HEK293 (cell line): ENCODE measurements at regions not wholly inside any gene's neighbourhood (a gene's known extent, or its start where the extent isn't known, plus 50 kb on each side); places are given as distances from the start of the nearest gene placed in this dataset.

ENCODE experiments used
- ATF2 ChIP-seq: fragments of 450-650 bp; formaldehyde crosslinking; IDR thresholded peaks from 2 replicates; pipeline ENCODE4 v1.5.1; 2016; ENCODE audit warnings: missing biosample characterization, missing genetic modification characterization, low read depth
- KLF8 ChIP-seq: fragments of 450-650 bp; formaldehyde crosslinking; IDR thresholded peaks from 2 replicates; pipeline ENCODE4 v1.5.1; 2016; ENCODE audit warnings: missing biosample characterization, missing genetic modification characterization
- SCRT2 ChIP-seq: fragments of 450-650 bp; formaldehyde crosslinking; IDR thresholded peaks from 2 replicates; pipeline ENCODE4 v1.5.1; 2016; ENCODE audit warnings: missing biosample characterization, missing genetic modification characterization
- ZNF140 ChIP-seq: fragments of 450-650 bp; formaldehyde crosslinking; IDR thresholded peaks from 2 replicates; pipeline ENCODE4 v1.5.1; 2016; ENCODE audit warnings: missing biosample characterization, missing genetic modification characterization
- ZNF362 ChIP-seq: fragments of 450-650 bp; formaldehyde crosslinking; IDR thresholded peaks from 2 replicates; pipeline ENCODE4 v1.5.1; 2016; ENCODE audit warnings: missing biosample characterization, missing genetic modification characterization
- ZXDB ChIP-seq: fragments of 450-650 bp; formaldehyde crosslinking; IDR thresholded peaks from 2 replicates; pipeline ENCODE4 v1.5.1; 2016; ENCODE audit warnings: missing biosample characterization, missing genetic modification characterization
- TF ChIP-seq, protein P1 (sequence below): fragments of 450-650 bp; formaldehyde crosslinking; IDR thresholded peaks from 2 replicates; pipeline ENCODE4 v1.5.1; 2016; ENCODE audit warnings: missing biosample characterization, missing genetic modification characterization
- TF ChIP-seq, protein P2 (sequence below): fragments of 450-650 bp; formaldehyde crosslinking; IDR thresholded peaks from 2 replicates; pipeline ENCODE4 v1.5.1; 2016; ENCODE audit warnings: missing biosample characterization, missing genetic modification characterization, low read depth

DNA sequence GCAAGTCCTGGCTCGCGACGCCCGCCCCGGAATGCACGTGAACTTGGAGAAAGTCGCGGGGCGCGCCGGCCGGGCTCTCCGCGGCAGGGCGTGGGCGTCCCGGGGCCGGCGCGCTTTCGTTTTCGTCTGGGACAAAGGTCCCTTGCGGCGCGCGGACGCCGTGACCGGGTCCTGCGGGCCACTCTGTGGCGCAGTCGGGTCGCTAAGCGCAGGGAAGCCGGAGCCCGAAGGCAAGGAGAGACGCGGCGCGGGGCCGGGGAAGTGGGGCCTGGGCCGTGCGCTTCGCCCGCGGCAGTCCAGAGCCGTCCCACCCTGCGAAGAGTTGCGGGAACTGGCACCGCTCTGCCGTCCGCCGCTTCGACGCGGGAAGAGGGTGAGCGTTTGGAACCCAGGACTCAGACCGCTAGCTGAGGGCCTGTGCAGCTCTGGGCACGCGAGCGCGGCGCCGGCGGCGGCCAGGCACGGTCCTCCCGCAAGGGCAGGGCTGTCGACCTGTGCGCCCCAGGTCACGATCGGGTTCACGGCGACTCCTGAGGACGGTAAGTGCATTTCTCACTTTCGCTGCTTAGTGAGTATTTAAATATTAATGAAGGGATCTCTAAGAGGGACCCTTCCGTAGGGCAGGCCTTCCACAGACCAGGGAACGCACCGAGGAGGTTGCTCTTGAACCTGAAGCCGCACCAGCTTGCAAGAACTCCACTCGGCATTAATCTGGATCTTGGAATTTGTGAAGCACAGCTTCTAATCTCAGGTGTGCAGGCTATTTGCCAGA lies 78.0 kb upstream of the PPARA start:
- TF ChIP-seq, protein P1, sequence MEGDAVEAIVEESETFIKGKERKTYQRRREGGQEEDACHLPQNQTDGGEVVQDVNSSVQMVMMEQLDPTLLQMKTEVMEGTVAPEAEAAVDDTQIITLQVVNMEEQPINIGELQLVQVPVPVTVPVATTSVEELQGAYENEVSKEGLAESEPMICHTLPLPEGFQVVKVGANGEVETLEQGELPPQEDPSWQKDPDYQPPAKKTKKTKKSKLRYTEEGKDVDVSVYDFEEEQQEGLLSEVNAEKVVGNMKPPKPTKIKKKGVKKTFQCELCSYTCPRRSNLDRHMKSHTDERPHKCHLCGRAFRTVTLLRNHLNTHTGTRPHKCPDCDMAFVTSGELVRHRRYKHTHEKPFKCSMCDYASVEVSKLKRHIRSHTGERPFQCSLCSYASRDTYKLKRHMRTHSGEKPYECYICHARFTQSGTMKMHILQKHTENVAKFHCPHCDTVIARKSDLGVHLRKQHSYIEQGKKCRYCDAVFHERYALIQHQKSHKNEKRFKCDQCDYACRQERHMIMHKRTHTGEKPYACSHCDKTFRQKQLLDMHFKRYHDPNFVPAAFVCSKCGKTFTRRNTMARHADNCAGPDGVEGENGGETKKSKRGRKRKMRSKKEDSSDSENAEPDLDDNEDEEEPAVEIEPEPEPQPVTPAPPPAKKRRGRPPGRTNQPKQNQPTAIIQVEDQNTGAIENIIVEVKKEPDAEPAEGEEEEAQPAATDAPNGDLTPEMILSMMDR = peak; percentile 31; the same call in 1 of the 2 replicates
- TF ChIP-seq ZNF140 (tag by site-specific recombination) (no peak), ZNF362 (tag by site-specific recombination) (no peak), KLF8 (peak; percentile 79; the same call in 1 of the 2 replicates), ATF2 (tag by site-specific recombination) (no peak), SCRT2 (tag by site-specific recombination) (no peak), ZXDB (tag by site-specific recombination) (peak; percentile 44; the same call in 1 of the 2 replicates)
- TF ChIP-seq, protein P2, sequence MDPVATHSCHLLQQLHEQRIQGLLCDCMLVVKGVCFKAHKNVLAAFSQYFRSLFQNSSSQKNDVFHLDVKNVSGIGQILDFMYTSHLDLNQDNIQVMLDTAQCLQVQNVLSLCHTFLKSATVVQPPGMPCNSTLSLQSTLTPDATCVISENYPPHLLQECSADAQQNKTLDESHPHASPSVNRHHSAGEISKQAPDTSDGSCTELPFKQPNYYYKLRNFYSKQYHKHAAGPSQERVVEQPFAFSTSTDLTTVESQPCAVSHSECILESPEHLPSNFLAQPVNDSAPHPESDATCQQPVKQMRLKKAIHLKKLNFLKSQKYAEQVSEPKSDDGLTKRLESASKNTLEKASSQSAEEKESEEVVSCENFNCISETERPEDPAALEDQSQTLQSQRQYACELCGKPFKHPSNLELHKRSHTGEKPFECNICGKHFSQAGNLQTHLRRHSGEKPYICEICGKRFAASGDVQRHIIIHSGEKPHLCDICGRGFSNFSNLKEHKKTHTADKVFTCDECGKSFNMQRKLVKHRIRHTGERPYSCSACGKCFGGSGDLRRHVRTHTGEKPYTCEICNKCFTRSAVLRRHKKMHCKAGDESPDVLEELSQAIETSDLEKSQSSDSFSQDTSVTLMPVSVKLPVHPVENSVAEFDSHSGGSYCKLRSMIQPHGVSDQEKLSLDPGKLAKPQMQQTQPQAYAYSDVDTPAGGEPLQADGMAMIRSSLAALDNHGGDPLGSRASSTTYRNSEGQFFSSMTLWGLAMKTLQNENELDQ (tag by site-specific recombination) = no peak
